SK-N-SH (cell line): ENCODE measurements at regions not wholly inside any gene's neighbourhood (a gene's known extent, or its start where the extent isn't known, plus 50 kb on each side); places are given as distances from the start of the nearest gene placed in this dataset.
A peak's percentile ranks its signal among the peaks of the same experiment; 100 is the strongest.

ENCODE experiments used
- CTCF ChIA-PET: fragments of 300-600, 350-600 bp; formaldehyde crosslinking; extraction: SDS; loops from one replicate; lab custom pipeline; 2021; lab: Yijun Ruan, JAX
- POLR2A ChIA-PET: fragments of 350-600 bp; sonication (Branson Sonifier 250); formaldehyde crosslinking; extraction: SDS; loops from one replicate; lab custom pipeline; 2020; ENCODE audit warnings: antibody characterized with exemption, inconsistent platforms; lab: Yijun Ruan, JAX
- DNase-seq: peaks from one replicate; pipeline ENCODE4 v3.0.0; 2012
- H2AFZ ChIP-seq: fragments of 200-600 bp; sonication (generic); 2 replicates; pipeline ENCODE4 v1.8.1; 2016; ENCODE audit warnings: antibody characterized with exemption, mild to moderate bottlenecking, low read depth
- H3F3A ChIP-seq: fragments of 200-600 bp; sonication (generic); replicated peaks from 2 replicates; pipeline ENCODE3; 2016; ENCODE audit warnings: antibody characterized with exemption, mild to moderate bottlenecking; ENCODE audit not compliant: insufficient read depth
- H3K27ac ChIP-seq, 2 experiments: fragments of 200-500 bp in 1 of 2; fragments of 200-600 bp in 1 of 2; sonication (Bioruptor generic) in 1 of 2; sonication (generic), shearing (Covaris generic) in 1 of 2; 2 replicates each; pipeline versions ENCODE4 v1.5.1 to v1.6.1; 2014 to 2016; ENCODE audit warnings: low read depth in 2 of 2, inconsistent platforms in 1 of 2, low read length in 1 of 2, mild to moderate bottlenecking in 1 of 2, mixed read lengths in 1 of 2
- H3K27me3 ChIP-seq: fragments of 200-600 bp; sonication (generic), shearing (Covaris generic); 2 replicates; pipeline ENCODE4 v1.6.1; 2016; ENCODE audit warnings: mixed run types; ENCODE audit not compliant: insufficient read depth
- H3K36me3 ChIP-seq, 2 experiments: fragments of 200-500 bp in 1 of 2; fragments of 200-600 bp in 1 of 2; sonication (Bioruptor generic) in 1 of 2; sonication (generic) in 1 of 2; replicated peaks in 1 of 2; 2 replicates each; pipeline versions ENCODE3 to v1.5.1; 2014 to 2016; ENCODE audit warnings: low read length in 1 of 2, mild to moderate bottlenecking in 1 of 2; ENCODE audit not compliant: insufficient read depth in 2 of 2, control insufficient read depth in 1 of 2
- H3K4me1 ChIP-seq, 2 experiments: fragments of 200-500 bp in 1 of 2; fragments of 200-600 bp in 1 of 2; sonication (Bioruptor generic) in 1 of 2; sonication (generic), shearing (Covaris generic) in 1 of 2; 2 replicates each; pipeline versions ENCODE4 v1.5.1 to v1.6.1; 2014 to 2016; ENCODE audit warnings: low read depth in 1 of 2, low read length in 1 of 2, mixed run types in 1 of 2; ENCODE audit not compliant: insufficient read depth in 2 of 2, control insufficient read depth in 1 of 2
- H3K4me2 ChIP-seq: fragments of 200-600 bp; sonication (generic), shearing (Covaris generic); 2 replicates; pipeline ENCODE4 v1.6.1; 2017; ENCODE audit warnings: mixed run types
- H3K4me3 ChIP-seq, 2 experiments: fragments of 200-500 bp in 1 of 2; fragments of 200-600 bp in 1 of 2; sonication (Bioruptor generic) in 1 of 2; sonication (generic), shearing (Covaris generic) in 1 of 2; 2 replicates each; pipeline versions ENCODE4 v1.5.1 to v1.8.1; 2014 to 2016; ENCODE audit warnings: low read depth in 2 of 2, inconsistent platforms in 1 of 2, low read length in 1 of 2, mild to moderate bottlenecking in 1 of 2, mixed read lengths in 1 of 2, moderate library complexity in 1 of 2
- H3K79me2 ChIP-seq: fragments of 200-600 bp; sonication (generic); 2 replicates; pipeline ENCODE4 v1.8.1; 2017; ENCODE audit warnings: mild to moderate bottlenecking; ENCODE audit not compliant: insufficient read depth
- H3K9ac ChIP-seq: fragments of 200-600 bp; sonication (generic); 2 replicates; pipeline ENCODE4 v1.6.1; 2017; ENCODE audit warnings: mixed run types
- H3K9me2 ChIP-seq: fragments of 200-600 bp; sonication (generic); 2 replicates; pipeline ENCODE4 v1.6.1; 2017; ENCODE audit warnings: mixed run types
- H3K9me3 ChIP-seq: fragments of 200-600 bp; sonication (generic); 2 replicates; pipeline ENCODE4 v1.6.1; 2017; ENCODE audit warnings: mixed run types, mild to moderate bottlenecking, moderate library complexity
- H4K20me1 ChIP-seq: fragments of 200-600 bp; sonication (generic); 2 replicates; pipeline ENCODE4 v1.6.1; 2017; ENCODE audit warnings: mild to moderate bottlenecking, mixed run types; ENCODE audit not compliant: insufficient read depth
- ELF1 ChIP-seq: IDR thresholded peaks from 2 replicates; pipeline ENCODE4 v1.4.0; 2012
- EP300 ChIP-seq, 2 experiments: IDR thresholded peaks; 2 replicates each; pipeline versions ENCODE4 v1.4.0 to v1.6.1; 2012; ENCODE audit warnings: borderline replicate concordance in 1 of 2, low read depth in 1 of 2, low read length in 1 of 2
- FOSL2 ChIP-seq: IDR thresholded peaks from 2 replicates; pipeline ENCODE4 v1.4.0; 2012; ENCODE audit warnings: low read depth, mild to moderate bottlenecking, moderate library complexity, borderline replicate concordance
- GABPA ChIP-seq: IDR thresholded peaks from 2 replicates; pipeline ENCODE4 v1.4.0; 2012; ENCODE audit warnings: low read depth, mild to moderate bottlenecking
- JUND ChIP-seq: IDR thresholded peaks from 2 replicates; pipeline ENCODE4 v1.4.0; 2012
- MXI1 ChIP-seq: IDR thresholded peaks from 2 replicates; pipeline ENCODE4 v1.6.1; 2012; ENCODE audit warnings: mild to moderate bottlenecking, low read depth, low read length, improper control_type of control experiment
- NRF1 ChIP-seq: IDR thresholded peaks from 2 replicates; pipeline ENCODE4 v1.6.1; 2012; ENCODE audit warnings: low read depth, mild to moderate bottlenecking, low read length
- RCOR1 ChIP-seq: fragments of 150-350 bp; IDR thresholded peaks from 2 replicates; pipeline ENCODE4 v1.6.1; 2017; ENCODE audit warnings: antibody characterized with exemption, low read length
- TEAD4 ChIP-seq: IDR thresholded peaks from 2 replicates; pipeline ENCODE4 v1.4.0; 2012; ENCODE audit warnings: mild to moderate bottlenecking, borderline replicate concordance; ENCODE audit not compliant: insufficient read depth
- WGBS: methylation state at CpG from one replicate; pipeline ENCODE4 v1.1.6; 2017; ENCODE audit warnings: low lambda C conversion rate; 5-methylcytosine and 5-hydroxymethylcytosine counted together
- TF ChIP-seq, protein P1 (sequence below): IDR thresholded peaks from 2 replicates; pipeline ENCODE4 v1.4.0; 2012; ENCODE audit warnings: low read depth, borderline replicate concordance
- TF ChIP-seq, protein P2 (sequence below): IDR thresholded peaks from 2 replicates; pipeline ENCODE4; 2012
- TF ChIP-seq, protein P3 (sequence below): fragments of 200-600 bp; sonication (generic); IDR thresholded peaks from 2 replicates; pipeline ENCODE4 v1.6.1; 2017; ENCODE audit warnings: antibody characterized with exemption, mild to moderate bottlenecking, moderate library complexity

DNA sequence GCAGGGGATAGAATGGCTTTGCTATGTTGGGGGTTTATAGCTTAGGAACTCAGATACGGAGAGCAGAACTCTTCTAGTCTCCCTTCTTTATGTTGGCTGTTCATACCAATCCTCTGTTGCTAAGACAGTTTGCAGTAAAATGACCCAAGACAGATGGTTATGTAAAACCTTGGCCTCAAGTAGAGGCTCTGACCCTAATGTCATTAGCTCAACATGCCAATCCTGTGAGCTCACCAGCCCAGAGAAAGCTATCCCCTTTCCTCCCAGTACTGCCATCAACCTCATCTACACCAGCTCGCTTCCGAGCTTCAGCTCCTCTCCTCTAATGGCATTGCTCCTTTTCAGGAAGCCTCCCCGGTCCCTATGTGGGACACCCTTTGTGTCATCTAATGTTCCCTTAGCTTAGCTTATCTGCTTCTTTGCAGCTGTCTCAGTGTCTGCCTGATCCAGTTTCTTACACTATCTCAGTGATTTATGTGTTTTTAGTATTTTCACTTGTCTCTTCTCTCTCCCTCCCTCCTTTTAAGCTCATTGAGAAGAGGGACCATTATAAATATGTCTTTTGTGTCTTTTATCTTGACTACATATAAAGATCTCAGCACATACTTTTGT is 281.3 kb upstream of the CLINT1 start (continued):
- TF ChIP-seq, protein P1, sequence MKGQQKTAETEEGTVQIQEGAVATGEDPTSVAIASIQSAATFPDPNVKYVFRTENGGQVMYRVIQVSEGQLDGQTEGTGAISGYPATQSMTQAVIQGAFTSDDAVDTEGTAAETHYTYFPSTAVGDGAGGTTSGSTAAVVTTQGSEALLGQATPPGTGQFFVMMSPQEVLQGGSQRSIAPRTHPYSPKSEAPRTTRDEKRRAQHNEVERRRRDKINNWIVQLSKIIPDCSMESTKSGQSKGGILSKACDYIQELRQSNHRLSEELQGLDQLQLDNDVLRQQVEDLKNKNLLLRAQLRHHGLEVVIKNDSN = no peak
- TF ChIP-seq FOSL2 = no peak

DNA sequence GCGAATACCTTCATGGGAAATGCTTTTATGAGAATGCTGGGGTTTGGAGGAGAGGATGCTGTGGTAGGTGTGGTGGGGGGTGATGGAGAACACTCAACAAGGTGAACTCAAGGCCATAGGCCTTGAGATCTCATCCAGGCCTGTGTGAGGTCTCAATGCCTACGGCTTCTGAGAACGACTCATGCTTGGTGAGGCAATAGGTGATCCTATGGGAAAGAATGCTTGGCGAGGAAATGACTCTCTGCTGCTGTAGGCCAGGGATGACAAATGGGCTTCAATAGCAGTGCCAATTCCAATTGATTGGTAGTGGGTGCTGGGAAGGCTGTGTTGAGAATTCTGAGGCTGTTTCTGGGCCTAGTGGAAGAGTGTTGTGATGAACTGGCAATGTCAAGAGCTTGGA is 280.2 kb upstream of the CLINT1 start:
- no peaks in the 10 kb centered on the region for H3K36me3 ChIP-seq
- H3K4me2 ChIP-seq = no peak overlapping the region
- no peaks in the 10 kb centered on the region for H3K27me3 ChIP-seq
- 46% methylated on average over 4 of the region's 4 CpGs for WGBS
- no peak overlapping the region for H3K9ac ChIP-seq
- TF ChIP-seq MXI1 = no peak
- no peak for TF ChIP-seq TEAD4
- 0 out of 4 replicates have a peak, but pooled peaks of 1 of the 2 experiments have one; percentile 10 for TF ChIP-seq EP300 (IDR thresholded peaks at IDR 0.05; ENCODE audit: borderline replicate concordance in 1 of 2, low read depth in 1 of 2, low read length in 1 of 2)
- TF ChIP-seq RCOR1 = no peak
- TF ChIP-seq ELF1 = no peak
- TF ChIP-seq, protein P2, sequence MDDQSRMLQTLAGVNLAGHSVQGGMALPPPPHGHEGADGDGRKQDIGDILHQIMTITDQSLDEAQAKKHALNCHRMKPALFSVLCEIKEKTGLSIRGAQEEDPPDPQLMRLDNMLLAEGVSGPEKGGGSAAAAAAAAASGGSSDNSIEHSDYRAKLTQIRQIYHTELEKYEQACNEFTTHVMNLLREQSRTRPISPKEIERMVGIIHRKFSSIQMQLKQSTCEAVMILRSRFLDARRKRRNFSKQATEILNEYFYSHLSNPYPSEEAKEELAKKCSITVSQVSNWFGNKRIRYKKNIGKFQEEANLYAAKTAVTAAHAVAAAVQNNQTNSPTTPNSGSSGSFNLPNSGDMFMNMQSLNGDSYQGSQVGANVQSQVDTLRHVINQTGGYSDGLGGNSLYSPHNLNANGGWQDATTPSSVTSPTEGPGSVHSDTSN = peak; percentile 24; the same call in 1 of the 2 replicates
- TF ChIP-seq, protein P3, sequence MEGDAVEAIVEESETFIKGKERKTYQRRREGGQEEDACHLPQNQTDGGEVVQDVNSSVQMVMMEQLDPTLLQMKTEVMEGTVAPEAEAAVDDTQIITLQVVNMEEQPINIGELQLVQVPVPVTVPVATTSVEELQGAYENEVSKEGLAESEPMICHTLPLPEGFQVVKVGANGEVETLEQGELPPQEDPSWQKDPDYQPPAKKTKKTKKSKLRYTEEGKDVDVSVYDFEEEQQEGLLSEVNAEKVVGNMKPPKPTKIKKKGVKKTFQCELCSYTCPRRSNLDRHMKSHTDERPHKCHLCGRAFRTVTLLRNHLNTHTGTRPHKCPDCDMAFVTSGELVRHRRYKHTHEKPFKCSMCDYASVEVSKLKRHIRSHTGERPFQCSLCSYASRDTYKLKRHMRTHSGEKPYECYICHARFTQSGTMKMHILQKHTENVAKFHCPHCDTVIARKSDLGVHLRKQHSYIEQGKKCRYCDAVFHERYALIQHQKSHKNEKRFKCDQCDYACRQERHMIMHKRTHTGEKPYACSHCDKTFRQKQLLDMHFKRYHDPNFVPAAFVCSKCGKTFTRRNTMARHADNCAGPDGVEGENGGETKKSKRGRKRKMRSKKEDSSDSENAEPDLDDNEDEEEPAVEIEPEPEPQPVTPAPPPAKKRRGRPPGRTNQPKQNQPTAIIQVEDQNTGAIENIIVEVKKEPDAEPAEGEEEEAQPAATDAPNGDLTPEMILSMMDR = no peak
- TF ChIP-seq NRF1 = no peak
- TF ChIP-seq GABPA = no peak
- no peak for TF ChIP-seq JUND
- ChIA-PET CTCF (interaction anchor here (0.8 to 1.5 kb wide), 2 partner anchors 14 to 64 kb away, joined by 3 read pairs; no protein-coding TSS in a partner anchor), POLR2A (no interaction called here)
- no peak overlapping the region for H3K4me3 ChIP-seq
- no peaks in the 10 kb centered on the region for H3K9me2 ChIP-seq
- no peaks in the 10 kb centered on the region for H3K4me1 ChIP-seq
- no peaks in the 10 kb centered on the region for H3K79me2 ChIP-seq
- no peak for DNase-seq
- peak overlapping the region in 1 of 2 experiments; percentile 33; a peak in 1 of 4 replicates for H3K27ac ChIP-seq
- H3K9me3 ChIP-seq = no peaks in the 10 kb centered on the region
- H3F3A ChIP-seq = no peaks in the 10 kb centered on the region
- H4K20me1 ChIP-seq = no peaks in the 10 kb centered on the region
- H2AFZ ChIP-seq = no peak overlapping the region
